ENCODE measurements at regions not wholly inside any gene's neighbourhood (a gene's known extent, or its start where the extent isn't known, plus 50 kb on each side); places are given as distances from the start of the nearest gene placed in this dataset.

DNA sequence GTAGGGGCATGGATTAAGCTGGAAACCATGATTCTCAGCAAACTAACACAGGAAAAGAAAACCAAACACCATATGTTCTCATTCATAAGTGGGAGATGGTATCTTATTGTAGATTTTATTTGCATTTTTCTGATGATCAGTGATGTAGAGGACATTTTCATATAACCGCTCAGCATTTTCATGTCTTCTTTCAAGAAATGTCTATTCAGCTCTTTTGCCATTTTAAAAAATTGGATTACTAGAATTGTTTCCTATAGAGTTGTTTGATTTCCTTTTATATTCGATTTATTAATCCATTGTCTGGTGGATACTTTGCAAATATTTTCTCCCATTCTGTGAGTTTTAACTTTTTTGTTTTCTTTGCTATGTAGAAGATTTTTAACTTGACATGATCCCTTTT is 682.2 kb upstream of the BCHE start:
- in situ Hi-C loops (cut with HindIII; ENCODE audit: low pct_unique_long_range_greater_than_20kb, low sequenced_read_pairs): no loop called here
- H3K9me3 ChIP-seq (ENCODE audit: control insufficient read depth, insufficient read depth, low read depth, low read length): no peaks in the 10 kb centered on the region
- TF ChIP-seq CTCF (IDR thresholded peaks at IDR 0.05): no peak
- no peak for TF ChIP-seq SIN3A (IDR thresholded peaks at IDR 0.05; ENCODE audit: borderline replicate concordance, insufficient read depth, low read depth, low read length)
- TF ChIP-seq TCF7L2 (IDR thresholded peaks at IDR 0.05; ENCODE audit: low read depth, low read length): no peak
- TF ChIP-seq, protein P1, sequence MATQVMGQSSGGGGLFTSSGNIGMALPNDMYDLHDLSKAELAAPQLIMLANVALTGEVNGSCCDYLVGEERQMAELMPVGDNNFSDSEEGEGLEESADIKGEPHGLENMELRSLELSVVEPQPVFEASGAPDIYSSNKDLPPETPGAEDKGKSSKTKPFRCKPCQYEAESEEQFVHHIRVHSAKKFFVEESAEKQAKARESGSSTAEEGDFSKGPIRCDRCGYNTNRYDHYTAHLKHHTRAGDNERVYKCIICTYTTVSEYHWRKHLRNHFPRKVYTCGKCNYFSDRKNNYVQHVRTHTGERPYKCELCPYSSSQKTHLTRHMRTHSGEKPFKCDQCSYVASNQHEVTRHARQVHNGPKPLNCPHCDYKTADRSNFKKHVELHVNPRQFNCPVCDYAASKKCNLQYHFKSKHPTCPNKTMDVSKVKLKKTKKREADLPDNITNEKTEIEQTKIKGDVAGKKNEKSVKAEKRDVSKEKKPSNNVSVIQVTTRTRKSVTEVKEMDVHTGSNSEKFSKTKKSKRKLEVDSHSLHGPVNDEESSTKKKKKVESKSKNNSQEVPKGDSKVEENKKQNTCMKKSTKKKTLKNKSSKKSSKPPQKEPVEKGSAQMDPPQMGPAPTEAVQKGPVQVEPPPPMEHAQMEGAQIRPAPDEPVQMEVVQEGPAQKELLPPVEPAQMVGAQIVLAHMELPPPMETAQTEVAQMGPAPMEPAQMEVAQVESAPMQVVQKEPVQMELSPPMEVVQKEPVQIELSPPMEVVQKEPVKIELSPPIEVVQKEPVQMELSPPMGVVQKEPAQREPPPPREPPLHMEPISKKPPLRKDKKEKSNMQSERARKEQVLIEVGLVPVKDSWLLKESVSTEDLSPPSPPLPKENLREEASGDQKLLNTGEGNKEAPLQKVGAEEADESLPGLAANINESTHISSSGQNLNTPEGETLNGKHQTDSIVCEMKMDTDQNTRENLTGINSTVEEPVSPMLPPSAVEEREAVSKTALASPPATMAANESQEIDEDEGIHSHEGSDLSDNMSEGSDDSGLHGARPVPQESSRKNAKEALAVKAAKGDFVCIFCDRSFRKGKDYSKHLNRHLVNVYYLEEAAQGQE (IDR thresholded peaks at IDR 0.05; ENCODE audit: insufficient read depth in 1 of 2, low read depth in 2 of 2, low read length in 1 of 2): no peak
- TF ChIP-seq POLR2AphosphoS5 (IDR thresholded peaks at IDR 0.05; ENCODE audit: low read depth, low read length): no peak
- H3K4me3 ChIP-seq (ENCODE audit: low read depth in 2 of 2, low read length in 2 of 2): no peak overlapping the region
- ChIA-PET POLR2A (no interaction called here), CTCF (no interaction called here)
- no peaks in the 10 kb centered on the region for H3K27me3 ChIP-seq (ENCODE audit: control insufficient read depth, insufficient read depth, low read length)
- BruUV-seq (replicated peaks): no TSS peak
- ATAC-seq (no peak), DNase-seq (ENCODE audit: low read depth, low spot score) (no peak)
- intact Hi-C loops (cut with micrococcal nuclease; ENCODE audit: unreplicated experiment): no loop called here
- H3K36me3 ChIP-seq (ENCODE audit: control insufficient read depth, insufficient read depth, low read length): no peaks in the 10 kb centered on the region
- no peaks in the 10 kb centered on the region for H3K4me1 ChIP-seq (ENCODE audit: control insufficient read depth, insufficient read depth, low read length)
- H3K27ac ChIP-seq (ENCODE audit: low read length): no peak overlapping the region

GRCh38 chr3:166518040-166518439 is 680.8 kb upstream of the BCHE start:
- POLR2A ChIA-PET: no interaction called here
- ATAC-seq (no peak), DNase-seq (ENCODE audit: low read depth, low spot score) (no peak)
- Histone ChIP-seq H3K9me3 (ENCODE audit: control insufficient read depth, insufficient read depth, low read depth, low read length) (no peaks in the 10 kb centered on the region), H3K27ac (ENCODE audit: low read length) (no peak overlapping the region), H3K27me3 (ENCODE audit: control insufficient read depth, insufficient read depth, low read length) (no peaks in the 10 kb centered on the region), H3K4me1 (ENCODE audit: control insufficient read depth, insufficient read depth, low read length) (no peaks in the 10 kb centered on the region), H3K4me3 (ENCODE audit: low read depth in 2 of 2, low read length in 2 of 2) (no peak overlapping the region), H3K36me3 (ENCODE audit: control insufficient read depth, insufficient read depth, low read length) (no peaks in the 10 kb centered on the region)
- intact Hi-C loops (cut with micrococcal nuclease; ENCODE audit: unreplicated experiment): no loop called here
- TF ChIP-seq, protein P1 (IDR thresholded peaks at IDR 0.05; ENCODE audit: insufficient read depth in 1 of 2, low read depth in 2 of 2, low read length in 1 of 2): no peak
- no peak for TF ChIP-seq TCF7L2 (IDR thresholded peaks at IDR 0.05; ENCODE audit: low read depth, low read length)
- TF ChIP-seq SIN3A (IDR thresholded peaks at IDR 0.05; ENCODE audit: borderline replicate concordance, insufficient read depth, low read depth, low read length): no peak
- TF ChIP-seq POLR2AphosphoS5 (IDR thresholded peaks at IDR 0.05; ENCODE audit: low read depth, low read length): no peak
- TF ChIP-seq CTCF (IDR thresholded peaks at IDR 0.05): no peak
- in situ Hi-C loops (cut with HindIII; ENCODE audit: low pct_unique_long_range_greater_than_20kb, low sequenced_read_pairs): no loop called here
- BruUV-seq (replicated peaks): no TSS peak
- CTCF ChIA-PET: no interaction called here
